Breast epithelium (tissue), 3 donors: ENCODE measurements at regions not wholly inside any gene's neighbourhood (a gene's known extent, or its start where the extent isn't known, plus 50 kb on each side); places are given as distances from the start of the nearest gene placed in this dataset.

Experiments used
- CTCF ChIP-seq, 3 donors: fragments of 450-650 bp; IDR thresholded peaks; one replicate each; pipeline ENCODE4 v1.5.1; 2016 to 2017; ENCODE audit warnings: antibody characterized with exemption in 3 of 3, mild to moderate bottlenecking in 3 of 3, moderate library complexity in 3 of 3
- POLR2AphosphoS5 ChIP-seq, 3 donors: sonication (generic); formaldehyde crosslinking; IDR thresholded peaks; one replicate each; pipeline ENCODE4 v1.6.1; 2017; ENCODE audit warnings: antibody characterized with exemption in 3 of 3

- no peak for TF ChIP-seq CTCF (IDR thresholded peaks at IDR 0.05)
- TF ChIP-seq POLR2AphosphoS5 (IDR thresholded peaks at IDR 0.05) = no peak
These were observed 411.2 kb downstream of the ETV1 start for GRCh38 chr7:13578294-13578693.
